ENCODE measurements at regions not wholly inside any gene's neighbourhood (a gene's known extent, or its start where the extent isn't known, plus 50 kb on each side); places are given as distances from the start of the nearest gene placed in this dataset.

GRCh38 chr7:155202106-155202871 is 95.4 kb upstream of the INSIG1 start:
- H3K9me3 Mint-ChIP-seq, result peaks cover 10% of the 10 kb centered on the region
- H3K36me3 Mint-ChIP-seq (ENCODE audit: low read depth), result peaks cover 4% of the 10 kb centered on the region
- H3K27me3 Mint-ChIP-seq (ENCODE audit: low read depth), result peaks cover 3% of the 10 kb centered on the region
- peak overlapping the region; percentile 50 for H3K27ac Mint-ChIP-seq (ENCODE audit: unreplicated experiment)
- TF ChIP-seq CTCF (conservative IDR thresholded peaks at IDR 0.05), result no peak
- no peak for DNase-seq (ENCODE audit: low read depth, low spot score)
- no peak overlapping the region for H3K4me3 Mint-ChIP-seq
- peaks cover 25% of the 10 kb centered on the region for H3K4me1 Mint-ChIP-seq

GRCh38 chr7:155203059-155203881 is 94.4 kb upstream of the INSIG1 start:
- no peak for DNase-seq (ENCODE audit: low read depth, low spot score)
- TF ChIP-seq CTCF (conservative IDR thresholded peaks at IDR 0.05), result no peak
- Mint-ChIP-seq H3K4me3 (no peak overlapping the region), H3K27ac (ENCODE audit: unreplicated experiment) (no peak overlapping the region), H3K9me3 (peaks cover 10% of the 10 kb centered on the region), H3K4me1 (peaks cover 25% of the 10 kb centered on the region), H3K27me3 (ENCODE audit: low read depth) (peaks cover 3% of the 10 kb centered on the region), H3K36me3 (ENCODE audit: low read depth) (peaks cover 4% of the 10 kb centered on the region)

DNA sequence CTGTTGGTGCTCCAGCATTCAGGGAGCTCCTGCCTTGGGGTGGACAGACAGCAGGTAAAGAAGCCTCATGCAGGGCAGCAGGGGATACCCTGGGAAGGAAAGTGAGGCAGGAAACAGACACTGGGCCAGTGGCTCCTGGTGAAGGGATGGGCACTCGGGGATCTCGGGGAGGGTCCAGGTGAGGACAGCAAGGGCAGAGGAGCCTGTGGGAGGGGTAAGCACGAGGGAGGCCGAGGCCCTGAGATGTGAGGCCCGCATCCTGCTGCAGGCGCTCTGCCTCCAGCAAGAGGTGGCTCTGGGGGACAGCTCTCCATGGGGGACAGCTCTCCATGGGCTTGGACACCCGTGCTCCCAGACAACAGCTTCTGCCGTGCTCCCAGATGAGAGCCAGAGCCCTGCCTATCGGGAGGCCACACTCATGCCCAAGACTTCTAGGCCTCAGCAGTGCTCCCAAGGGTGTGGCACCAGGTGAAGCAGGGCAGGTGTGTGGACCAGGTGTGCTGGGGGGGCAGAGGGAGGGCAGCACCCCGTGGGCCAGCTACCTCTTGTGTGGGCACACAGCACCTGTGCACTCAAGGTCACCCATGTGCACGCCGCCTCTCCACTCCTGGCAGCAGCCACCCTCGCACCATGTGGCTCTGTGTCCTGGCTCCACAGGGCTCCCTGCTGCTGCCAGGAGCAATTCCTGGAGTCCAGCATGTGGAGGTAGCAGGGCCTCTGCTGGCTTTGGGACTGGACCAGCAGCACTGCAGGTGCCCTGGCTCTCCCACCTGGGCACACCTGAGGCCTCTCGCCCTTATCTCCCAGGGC is 93.6 kb upstream of the INSIG1 start:
- Mint-ChIP-seq H3K27me3 (ENCODE audit: low read depth) (peaks cover 3% of the 10 kb centered on the region), H3K27ac (ENCODE audit: unreplicated experiment) (no peak overlapping the region), H3K9me3 (peaks cover 10% of the 10 kb centered on the region), H3K4me3 (no peak overlapping the region), H3K4me1 (peaks cover 25% of the 10 kb centered on the region), H3K36me3 (ENCODE audit: low read depth) (peaks cover 4% of the 10 kb centered on the region)
- no peak for TF ChIP-seq CTCF (conservative IDR thresholded peaks at IDR 0.05)
- no peak for DNase-seq (ENCODE audit: low read depth, low spot score)

DNA sequence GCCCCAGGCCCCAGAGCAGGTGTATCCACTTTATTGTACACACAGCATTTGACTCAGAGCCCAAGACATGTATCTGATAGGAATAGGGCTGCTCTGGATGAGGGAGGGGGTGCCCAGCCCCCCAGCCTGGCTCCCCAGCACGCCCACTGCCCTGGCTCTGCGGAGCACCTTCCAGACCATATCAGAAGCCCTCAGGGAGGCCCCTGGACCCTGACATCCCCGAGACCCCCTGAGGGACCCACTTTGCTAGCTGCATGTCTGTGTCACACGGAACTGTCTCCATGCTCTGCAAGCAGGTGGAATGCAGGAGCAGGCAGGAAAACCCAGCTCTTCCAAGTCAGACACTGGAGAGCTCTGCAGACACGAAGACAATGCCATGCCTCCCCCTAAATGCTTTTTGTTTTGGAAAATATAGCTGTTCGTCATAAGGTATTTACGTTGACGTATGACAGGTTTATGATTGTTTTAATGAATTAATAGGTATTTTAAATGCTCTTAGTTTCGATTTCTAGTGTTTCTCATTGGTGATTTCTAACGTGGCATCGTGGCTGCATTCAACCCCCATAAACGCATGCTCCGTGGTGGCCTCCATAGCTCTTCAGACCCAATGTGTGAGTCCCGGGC is 92.8 kb upstream of the INSIG1 start:
- Mint-ChIP-seq H3K27ac (ENCODE audit: unreplicated experiment) (peak overlapping the region; percentile 52), H3K4me3 (peak overlapping the region; percentile 41), H3K9me3 (peaks cover 7% of the 10 kb centered on the region), H3K27me3 (ENCODE audit: low read depth) (peaks cover 3% of the 10 kb centered on the region), H3K4me1 (peaks cover 27% of the 10 kb centered on the region), H3K36me3 (ENCODE audit: low read depth) (peaks cover 4% of the 10 kb centered on the region)
- TF ChIP-seq CTCF (conservative IDR thresholded peaks at IDR 0.05), result no peak
- no peak for DNase-seq (ENCODE audit: low read depth, low spot score)

Measured in neural crest cell (in vitro differentiated cells).